OCI-LY1 (cell line): ENCODE measurements at regions not wholly inside any gene's neighbourhood (a gene's known extent, or its start where the extent isn't known, plus 50 kb on each side); places are given as distances from the start of the nearest gene placed in this dataset.

Source experiments
- H2AFZ ChIP-seq: fragments of 200-600 bp; sonication (generic), shearing (Covaris generic); 2 replicates; pipeline ENCODE4 v1.6.0; 2014; ENCODE audit warnings: antibody characterized with exemption, mild to moderate bottlenecking, low read length
- H3F3A ChIP-seq: fragments of 200-600 bp; sonication (generic), shearing (Covaris generic); 2 replicates; pipeline ENCODE4 v1.6.0; 2014; ENCODE audit warnings: mild to moderate bottlenecking, antibody characterized with exemption, low read length, moderate library complexity; ENCODE audit not compliant: insufficient read depth
- H3K27ac ChIP-seq: fragments of 200-600 bp; sonication (generic); 2 replicates; pipeline ENCODE4 v1.5.1; 2014; ENCODE audit warnings: low read length, mixed run types, mild to moderate bottlenecking, low read depth; ENCODE audit not compliant: poor library complexity, severe bottlenecking
- H3K27me3 ChIP-seq: fragments of 200-600 bp; sonication (generic); 2 replicates; pipeline ENCODE4 v1.6.0; 2014; ENCODE audit warnings: antibody characterized with exemption, mild to moderate bottlenecking, low read length, moderate library complexity; ENCODE audit not compliant: insufficient read depth
- H3K36me3 ChIP-seq: fragments of 200-600 bp; sonication (generic); 2 replicates; pipeline ENCODE4 v1.6.1; 2014; ENCODE audit warnings: mild to moderate bottlenecking, antibody characterized with exemption, low read length, moderate library complexity, mixed read lengths; ENCODE audit not compliant: insufficient read depth
- H3K4me1 ChIP-seq: fragments of 200-600 bp; sonication (generic); 2 replicates; pipeline ENCODE4 v1.5.1; 2014; ENCODE audit warnings: mild to moderate bottlenecking, low read length, moderate library complexity; ENCODE audit not compliant: insufficient read depth, severe bottlenecking
- H3K4me2 ChIP-seq: fragments of 200-600 bp; sonication (generic), shearing (Covaris generic); 2 replicates; pipeline ENCODE4 v1.6.1; 2014; ENCODE audit warnings: low read length
- H3K4me3 ChIP-seq: fragments of 200-600 bp; sonication (generic); 2 replicates; pipeline ENCODE4 v1.5.1; 2014; ENCODE audit warnings: low read length, low read depth, mild to moderate bottlenecking, mixed read lengths; ENCODE audit not compliant: poor library complexity, severe bottlenecking
- H3K79me2 ChIP-seq: fragments of 200-600 bp; shearing (Covaris generic); 2 replicates; pipeline ENCODE4 v1.6.1; 2016; ENCODE audit warnings: mixed run types, low read length, mixed read lengths; ENCODE audit not compliant: insufficient read depth
- H3K9ac ChIP-seq: fragments of 200-600 bp; sonication (generic), shearing (Covaris generic); 2 replicates; pipeline ENCODE4 v1.6.1; 2014; ENCODE audit warnings: mild to moderate bottlenecking, low read length, mixed read lengths
- H3K9me2 ChIP-seq: fragments of 200-600 bp; sonication (generic), shearing (Covaris generic); 2 replicates; pipeline ENCODE4 v1.6.1; 2014; ENCODE audit warnings: low read depth, mild to moderate bottlenecking, low read length, mixed read lengths
- H3K9me3 ChIP-seq: fragments of 200-600 bp; shearing (Covaris generic); 2 replicates; pipeline ENCODE4 v1.6.1; 2014; ENCODE audit warnings: low read length, mixed read lengths
- H4K20me1 ChIP-seq: fragments of 200-600 bp; sonication (generic), shearing (Covaris generic); 2 replicates; pipeline ENCODE4 v1.6.0; 2016; ENCODE audit warnings: mild to moderate bottlenecking, low read length; ENCODE audit not compliant: insufficient read depth
- CTCF ChIP-seq: fragments of 200-600 bp; sonication (generic), shearing (Covaris generic); IDR thresholded peaks from 2 replicates; pipeline ENCODE4 v1.5.1; 2017; ENCODE audit warnings: mild to moderate bottlenecking, antibody characterized with exemption, low read length, moderate library complexity, mixed read lengths
- EZH2 ChIP-seq: fragments of 200-600 bp; sonication (generic), shearing (Covaris generic); IDR thresholded peaks from 2 replicates; pipeline ENCODE4 v1.8.0; 2017; ENCODE audit warnings: borderline replicate concordance, mixed run types, mild to moderate bottlenecking, antibody characterized with exemption, low read length, moderate library complexity, mixed read lengths

- Histone ChIP-seq H3K9me2 (no peaks in the 10 kb centered on the region), H4K20me1 (no peaks in the 10 kb centered on the region), H3K27ac (no peak overlapping the region), H2AFZ (no peak overlapping the region), H3K4me1 (no peaks in the 10 kb centered on the region), H3K79me2 (no peaks in the 10 kb centered on the region), H3K27me3 (no peaks in the 10 kb centered on the region), H3F3A (no peaks in the 10 kb centered on the region), H3K4me2 (no peak overlapping the region), H3K4me3 (no peak overlapping the region), H3K9me3 (no peaks in the 10 kb centered on the region), H3K9ac (no peak overlapping the region), H3K36me3 (no peaks in the 10 kb centered on the region)
- TF ChIP-seq CTCF = no peak
These were observed 144.3 kb upstream of the ADAMTS9 start for GRCh38 chr3:64832098-64832497.

GRCh38 chr3:64830681-64831080 is 142.9 kb upstream of the ADAMTS9 start:
- H3K27ac ChIP-seq = no peak overlapping the region
- no peak overlapping the region for H3K9ac ChIP-seq
- H3K4me1 ChIP-seq = no peaks in the 10 kb centered on the region
- H3K4me2 ChIP-seq = no peak overlapping the region
- H3K36me3 ChIP-seq = no peaks in the 10 kb centered on the region
- no peak overlapping the region for H3K4me3 ChIP-seq
- H2AFZ ChIP-seq = no peak overlapping the region
- no peaks in the 10 kb centered on the region for H4K20me1 ChIP-seq
- H3K27me3 ChIP-seq = no peaks in the 10 kb centered on the region
- no peaks in the 10 kb centered on the region for H3K9me2 ChIP-seq
- TF ChIP-seq EZH2 (no peak), CTCF (no peak)
- no peaks in the 10 kb centered on the region for H3K79me2 ChIP-seq
- no peaks in the 10 kb centered on the region for H3F3A ChIP-seq
- no peaks in the 10 kb centered on the region for H3K9me3 ChIP-seq

GRCh38 chr3:64829331-64829730 is 141.5 kb upstream of the ADAMTS9 start:
- H3K36me3 ChIP-seq = no peaks in the 10 kb centered on the region
- no peak overlapping the region for H3K27ac ChIP-seq
- no peak overlapping the region for H3K9ac ChIP-seq
- no peaks in the 10 kb centered on the region for H3K27me3 ChIP-seq
- no peaks in the 10 kb centered on the region for H3F3A ChIP-seq
- TF ChIP-seq EZH2 (no peak), CTCF (no peak)
- no peaks in the 10 kb centered on the region for H3K9me2 ChIP-seq
- H3K4me3 ChIP-seq = no peak overlapping the region
- H4K20me1 ChIP-seq = no peaks in the 10 kb centered on the region
- no peak overlapping the region for H3K4me2 ChIP-seq
- no peaks in the 10 kb centered on the region for H3K79me2 ChIP-seq
- H2AFZ ChIP-seq = no peak overlapping the region
- H3K9me3 ChIP-seq = no peaks in the 10 kb centered on the region
- H3K4me1 ChIP-seq = no peaks in the 10 kb centered on the region
